Left kidney (tissue), 1 donor: ENCODE measurements at regions not wholly inside any gene's neighbourhood (a gene's known extent, or its start where the extent isn't known, plus 50 kb on each side); places are given as distances from the start of the nearest gene placed in this dataset.

ENCODE experiments used
- DNase-seq: peaks from one replicate; pipeline ENCODE4 v3.0.0-alpha.2; 2013

DNA sequence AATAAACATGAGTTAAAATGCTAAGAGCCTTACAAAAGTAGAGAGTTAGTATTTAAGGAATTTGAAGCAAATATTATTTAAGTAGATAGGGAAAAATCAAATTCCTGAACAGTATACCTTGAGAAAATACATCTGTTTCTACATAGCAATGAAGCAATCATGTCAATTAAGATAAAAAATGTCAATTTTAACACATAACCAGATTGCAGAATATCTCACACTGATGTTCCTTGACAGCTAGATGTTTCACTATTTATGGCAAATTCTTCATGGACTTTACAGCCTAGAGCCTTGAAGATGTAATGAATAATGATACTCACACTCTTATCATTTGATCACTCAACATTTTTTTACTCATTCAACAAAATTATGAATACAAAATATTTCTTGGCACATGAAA is 708.2 kb upstream of the PTPRD start:
- no peak for DNase-seq

- DNase-seq = no peak
Measured at GRCh38 chr9:11323457-11323856, 710.7 kb upstream of the PTPRD start.

DNA sequence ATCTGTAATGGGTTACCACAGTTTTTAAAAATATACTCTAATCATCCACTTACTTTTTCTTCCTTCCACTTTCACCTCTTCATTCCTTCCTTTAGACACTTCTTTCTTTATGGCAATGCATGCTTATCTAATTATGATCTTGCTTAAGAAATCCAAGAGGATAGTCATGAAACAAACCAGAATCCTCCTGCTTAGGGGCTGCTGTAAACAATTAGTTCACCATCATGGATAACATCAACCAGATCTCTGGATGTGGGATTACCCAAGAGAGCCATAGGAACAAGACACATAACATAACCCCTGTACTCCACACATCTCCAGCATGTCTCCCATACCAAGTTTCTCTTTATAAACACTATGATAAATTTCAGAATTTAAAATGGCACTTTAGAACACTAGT is 713.4 kb upstream of the PTPRD start:
- no peak for DNase-seq

DNA sequence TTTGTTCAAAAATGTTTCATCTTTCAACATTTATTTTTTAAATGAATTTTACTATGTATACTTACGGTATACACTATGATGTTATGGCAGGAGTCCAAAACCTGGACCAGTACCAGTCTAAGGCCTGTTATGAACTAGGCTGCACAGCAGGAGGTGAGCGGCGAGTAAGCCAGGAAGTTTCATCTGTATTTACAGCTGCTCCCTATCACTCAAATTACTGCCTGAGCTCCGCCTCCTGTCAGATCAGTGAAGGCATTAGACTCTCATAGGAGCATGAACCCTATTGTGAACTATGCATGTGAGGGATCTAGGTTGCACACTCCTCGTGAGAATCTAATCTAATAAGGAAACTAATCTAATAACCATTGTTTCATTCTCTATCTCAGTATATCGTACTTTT is 715.5 kb upstream of the PTPRD start:
- DNase-seq = no peak

DNA sequence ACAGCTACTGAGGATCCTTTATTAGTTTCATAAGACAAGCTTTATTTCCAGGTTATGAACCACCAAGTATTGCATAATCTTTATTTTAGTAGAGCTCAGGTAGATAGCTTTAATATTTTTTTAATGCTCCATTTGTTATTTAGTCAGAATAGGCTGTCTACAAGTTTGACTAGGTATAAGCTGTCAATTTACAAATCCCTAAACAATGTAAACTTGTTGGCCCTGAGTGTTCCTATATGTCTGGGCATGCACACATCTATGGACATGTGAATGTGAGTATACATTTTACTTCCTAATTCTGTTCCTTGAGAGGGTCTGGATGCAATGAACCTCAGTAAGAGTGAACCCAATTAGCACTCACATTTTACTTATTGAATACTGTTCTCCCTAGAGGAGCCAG is 722.2 kb upstream of the PTPRD start:
- no peak for DNase-seq

- no peak for DNase-seq
Measured at GRCh38 chr9:11338130-11338529, 725.3 kb upstream of the PTPRD start.

- DNase-seq = no peak
Measured at GRCh38 chr9:11340654-11341053, 727.9 kb upstream of the PTPRD start.

DNA sequence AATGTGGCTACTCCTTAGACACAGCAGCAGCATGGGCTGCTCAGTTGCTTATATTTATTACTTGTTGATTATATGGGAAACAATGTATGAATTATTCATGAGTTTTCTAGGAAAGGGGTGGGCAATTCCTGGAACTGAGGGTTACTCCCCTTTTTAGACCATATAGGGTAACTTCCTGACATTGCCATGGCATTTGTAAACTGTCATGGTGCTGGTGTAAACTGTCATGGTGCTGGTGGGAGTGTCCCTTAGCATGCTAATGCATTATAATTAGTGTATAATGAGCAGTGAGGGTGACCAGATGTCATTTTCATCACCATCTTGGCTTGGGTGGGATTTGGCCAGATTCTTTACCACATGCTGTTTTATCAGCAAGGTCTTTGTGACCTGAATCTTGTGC is 734.6 kb upstream of the PTPRD start:
- no peak for DNase-seq

DNA sequence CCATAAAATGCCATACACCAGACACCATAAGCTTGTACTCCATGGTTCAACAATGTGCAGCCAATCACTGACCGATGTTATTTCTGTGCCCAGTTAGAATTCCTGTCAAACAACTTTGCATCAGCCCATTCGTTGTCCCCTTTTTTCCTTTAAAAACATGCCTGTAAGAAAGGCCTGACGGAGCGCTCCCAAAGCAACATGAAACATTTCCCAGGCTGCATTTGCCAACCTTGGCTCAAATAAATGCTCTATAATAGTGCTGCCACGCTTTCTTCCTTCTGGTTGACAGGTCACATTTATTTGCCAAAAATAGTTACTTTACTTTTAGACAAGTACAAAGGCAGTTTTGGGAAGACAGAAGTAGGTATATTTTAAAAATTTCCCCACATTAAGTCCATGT is 735.6 kb upstream of the PTPRD start:
- no peak for DNase-seq

GRCh38 chr9:11349187-11349586 is 736.4 kb upstream of the PTPRD start:
- DNase-seq = no peak

GRCh38 chr9:11352612-11353011 is 739.8 kb upstream of the PTPRD start:
- DNase-seq = no peak

DNA sequence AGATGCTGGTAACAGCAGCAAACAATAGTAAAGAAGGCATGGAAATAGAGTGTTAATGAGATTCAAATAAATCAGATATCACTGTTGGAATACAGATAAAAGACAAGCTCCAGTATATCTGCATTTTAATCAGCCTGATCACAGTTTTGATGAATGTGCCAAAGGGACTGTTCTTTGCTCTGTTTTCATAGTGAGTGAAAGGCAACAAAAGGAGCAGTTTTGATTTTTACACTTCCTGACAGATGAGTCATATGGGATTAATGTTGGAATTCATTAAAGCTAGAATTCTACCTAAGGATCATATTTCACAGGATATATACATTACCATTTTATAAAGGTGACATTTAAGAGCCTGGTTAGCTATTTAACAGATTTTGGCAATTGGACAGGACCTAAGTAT is 743.3 kb upstream of the PTPRD start:
- no peak for DNase-seq

DNA sequence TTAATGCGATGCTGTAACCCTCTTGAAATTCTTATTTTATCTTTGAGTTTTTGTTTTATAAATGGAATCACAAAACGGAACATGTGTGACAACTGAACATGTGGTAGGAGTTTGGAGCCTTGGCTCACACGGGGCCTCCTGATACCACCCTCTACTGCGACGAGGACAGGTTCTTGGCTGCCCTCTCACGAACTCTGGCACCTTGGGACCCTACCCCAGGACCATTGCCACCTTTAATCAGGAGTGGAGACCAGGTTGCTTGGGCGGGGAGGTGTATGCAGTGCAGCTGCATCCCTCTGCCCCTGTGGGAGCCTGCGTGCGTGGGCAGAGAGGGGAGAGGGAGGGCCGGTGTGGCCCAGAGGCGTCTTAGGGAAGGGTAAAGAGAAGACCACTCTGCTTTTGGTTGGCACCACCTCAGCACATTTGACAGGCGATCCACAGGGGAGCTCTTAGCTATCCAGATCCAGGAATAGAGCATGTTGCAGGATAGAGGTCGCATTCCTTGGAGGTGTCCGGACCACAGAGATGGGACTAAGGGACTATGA is 753.9 kb upstream of the PTPRD start:
- no peak for DNase-seq

GRCh38 chr9:11374926-11375325 is 762.1 kb upstream of the PTPRD start:
- DNase-seq = no peak

DNA sequence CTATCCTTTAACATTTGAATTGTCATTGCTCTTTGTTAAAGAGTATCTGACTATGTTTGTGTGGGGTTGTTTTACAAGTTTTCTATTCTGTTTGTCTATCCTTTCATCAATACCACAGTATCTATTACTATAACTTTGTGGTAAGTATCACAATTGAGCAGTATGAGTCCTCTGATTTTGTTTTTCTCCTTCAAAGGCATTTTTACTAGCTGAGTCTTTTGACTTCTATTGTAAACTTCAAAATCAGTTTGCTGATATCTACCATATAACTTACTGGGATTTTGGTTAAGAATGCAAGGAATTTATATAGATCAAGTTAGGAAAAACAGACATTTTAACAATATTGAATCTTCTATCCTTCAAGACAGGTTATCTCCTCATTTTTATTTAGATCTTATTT is 789.8 kb upstream of the PTPRD start:
- DNase-seq = no peak

DNA sequence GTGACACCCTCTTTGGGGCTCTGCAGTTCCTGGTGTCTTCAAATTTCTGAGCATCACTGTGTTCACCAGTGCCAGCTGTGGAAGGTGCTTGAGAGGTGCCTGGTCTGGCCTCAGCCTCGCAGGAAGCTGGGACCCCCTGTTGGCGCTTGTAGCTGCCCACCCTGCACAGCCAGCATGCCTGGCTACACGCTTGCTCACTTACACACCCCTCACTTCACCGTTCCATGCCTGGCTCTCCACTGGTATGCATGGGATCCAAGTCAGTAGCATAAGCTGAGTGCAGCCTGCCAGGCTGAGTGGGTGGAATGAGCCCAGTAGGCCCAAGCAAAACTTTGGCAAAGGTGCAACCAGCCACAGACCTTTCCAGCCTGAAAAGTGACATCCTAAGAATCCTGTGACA is 801.4 kb upstream of the PTPRD start:
- DNase-seq = no peak

GRCh38 chr9:11417782-11418181 is 805.0 kb upstream of the PTPRD start:
- DNase-seq = no peak

DNA sequence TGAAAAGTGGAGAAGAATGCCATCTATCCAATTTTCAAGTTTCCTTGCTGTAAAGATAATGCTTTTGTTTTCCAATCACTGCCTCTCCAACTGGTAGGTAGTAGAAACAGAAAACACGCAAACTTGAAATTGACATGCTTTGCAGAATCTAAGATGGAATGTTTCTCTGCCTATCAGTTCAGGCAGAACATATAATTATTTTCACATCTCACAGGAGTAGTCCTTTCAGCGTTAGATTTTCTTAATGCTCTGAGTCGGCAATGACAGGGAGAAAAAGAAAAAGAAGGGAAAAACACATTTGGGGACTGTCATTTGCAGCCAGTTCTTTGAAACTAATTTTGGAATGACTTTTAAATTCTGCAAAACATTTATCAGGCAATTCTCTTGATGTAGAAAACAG is 818.7 kb upstream of the PTPRD start:
- DNase-seq = no peak

- DNase-seq = no peak
Measured at GRCh38 chr9:11432361-11432760, 819.6 kb upstream of the PTPRD start.

GRCh38 chr9:11443631-11444030 is 830.8 kb upstream of the PTPRD start:
- DNase-seq = no peak

- peak; percentile 5 for DNase-seq
Measured at GRCh38 chr9:11457825-11458790, 845.3 kb upstream of the PTPRD start.

DNA sequence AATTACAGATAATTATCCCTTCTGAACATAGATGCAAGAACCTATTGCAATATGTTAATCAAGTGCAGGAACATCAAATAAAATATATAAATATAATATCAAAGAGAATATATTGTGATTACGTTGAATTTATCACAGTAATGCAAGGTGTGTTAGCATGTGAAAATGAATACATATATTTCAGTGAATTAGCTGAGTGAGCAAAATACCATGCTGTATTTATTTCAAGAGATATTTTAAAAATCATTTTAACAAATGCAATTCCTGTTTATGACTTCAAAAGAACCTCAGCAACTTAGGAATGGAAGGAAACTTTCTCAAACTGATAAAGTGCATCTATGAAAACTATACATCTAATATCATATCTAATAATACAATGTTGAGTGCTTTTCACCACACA is 856.9 kb upstream of the PTPRD start:
- DNase-seq = no peak

DNA sequence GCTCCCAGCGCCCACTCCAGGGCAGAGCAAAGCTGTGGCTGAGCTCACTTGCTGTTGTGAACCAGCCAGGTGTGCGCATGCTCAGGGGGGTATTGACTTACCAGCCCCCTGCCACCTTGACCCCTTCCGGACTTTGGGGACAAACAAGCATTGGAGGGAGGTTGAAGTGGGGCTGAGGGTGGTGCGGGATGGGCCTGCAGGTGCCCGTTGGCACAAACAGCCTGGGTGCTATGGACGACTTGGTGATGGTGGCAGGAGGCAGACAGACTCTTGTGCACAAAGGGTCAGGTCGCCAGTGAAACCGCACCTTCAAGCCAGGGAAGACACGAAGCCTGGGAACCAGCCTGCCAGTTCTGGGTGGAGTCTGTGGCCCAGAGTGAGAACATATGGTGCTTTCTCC is 858.5 kb upstream of the PTPRD start:
- DNase-seq = no peak

DNA sequence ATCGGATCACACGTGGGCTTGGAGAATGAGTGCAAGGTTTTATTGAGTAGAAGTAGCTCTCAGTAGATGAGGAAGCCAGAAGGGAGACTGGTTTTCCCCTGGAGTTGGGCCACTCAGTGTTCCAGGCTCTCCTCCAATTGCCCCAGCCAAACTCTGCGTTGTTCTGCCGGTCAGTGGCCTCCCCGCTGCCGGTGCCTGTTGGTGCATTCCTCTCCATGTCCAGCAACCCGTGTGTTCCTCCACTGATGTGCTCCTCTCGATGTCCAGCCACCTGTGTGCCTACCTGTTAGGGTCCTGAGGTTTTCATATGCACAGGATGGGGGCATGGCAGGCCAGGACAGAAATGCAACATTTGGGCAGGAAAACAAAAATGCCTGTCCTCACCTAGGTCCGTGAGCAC is 888.0 kb upstream of the PTPRD start:
- DNase-seq = no peak
